H1 (cell line): ENCODE measurements at regions not wholly inside any gene's neighbourhood (a gene's known extent, or its start where the extent isn't known, plus 50 kb on each side); places are given as distances from the start of the nearest gene placed in this dataset.

Source experiments
- CTCF ChIA-PET: fragments of 300-600 bp; sonication (Branson Sonifier 250); formaldehyde crosslinking; loops from one replicate; lab custom pipeline; 2021; ENCODE audit not compliant: partially characterized antibody; lab: Charles Lee
- POLR2A ChIA-PET: fragments of 300-600 bp; sonication (Branson Sonifier 250); formaldehyde crosslinking; loops from one replicate; lab custom pipeline; 2021; ENCODE audit warnings: inconsistent platforms; ENCODE audit not compliant: partially characterized antibody; lab: Charles Lee
- DNase-seq, 2 experiments: peaks; one replicate each; pipeline versions ENCODE4 v3.0.0 to v3.0.0-alpha.2; 2010 to 2022; ENCODE audit warnings: low spot score in 2 of 2, low read depth in 1 of 2, mixed read lengths in 1 of 2
- FAIRE-seq: peaks from 2 replicates; lab custom pipeline; 2011; peaks lifted over from hg19 to GRCh38; lab: Jason Lieb, UNC
- H2AFZ ChIP-seq: 2 replicates; pipeline ENCODE4 v1.8.1; 2012; ENCODE audit warnings: low read length, inconsistent platforms
- H2AK5ac ChIP-seq: 2 replicates; pipeline ENCODE4 v1.6.1; 2013; ENCODE audit warnings: low read depth, low read length
- H2BK120ac ChIP-seq: replicated peaks from 2 replicates; pipeline ENCODE3; 2013; ENCODE audit warnings: low read depth, low read length, inconsistent platforms
- H2BK12ac ChIP-seq: 2 replicates; pipeline ENCODE4 v1.6.1; 2013; ENCODE audit warnings: low read depth, low read length
- H2BK15ac ChIP-seq: 2 replicates; pipeline ENCODE4 v1.6.1; 2013; ENCODE audit warnings: low read length
- H2BK20ac ChIP-seq: 2 replicates; pipeline ENCODE4 v1.6.1; 2013; ENCODE audit warnings: low read length
- H2BK5ac ChIP-seq: 2 replicates; pipeline ENCODE4 v1.6.1; 2013; ENCODE audit warnings: low read depth, low read length
- H3K14ac ChIP-seq: 2 replicates; pipeline ENCODE4 v1.6.1; 2013; ENCODE audit warnings: inconsistent platforms; ENCODE audit not compliant: insufficient read length
- H3K18ac ChIP-seq: 2 replicates; pipeline ENCODE4 v1.6.1; 2013; ENCODE audit warnings: low read length; ENCODE audit errors: extremely low read depth
- H3K23ac ChIP-seq: 2 replicates; pipeline ENCODE4 v1.6.1; 2013; ENCODE audit warnings: inconsistent platforms; ENCODE audit not compliant: insufficient read length
- H3K23me2 ChIP-seq: 2 replicates; pipeline ENCODE4 v1.6.1; 2013; ENCODE audit warnings: low read depth, low read length
- H3K27ac ChIP-seq: 2 replicates; pipeline ENCODE4 v1.6.1; 2011; ENCODE audit warnings: low read depth, low read length, inconsistent platforms
- H3K27me3 ChIP-seq, 4 experiments: replicated peaks in 1 of 4; 1 replicate in 1 of 4; 2 replicates in 3 of 4; pipeline versions ENCODE4 v1.6.1 to v1.8.1; 2011 to 2013; ENCODE audit warnings: low read length in 3 of 4, mild to moderate bottlenecking in 3 of 4, inconsistent platforms in 2 of 4, mixed read lengths in 2 of 4, moderate library complexity in 1 of 4; ENCODE audit not compliant: control insufficient read depth in 3 of 4, insufficient read depth in 3 of 4; ENCODE audit errors: extremely low read depth in 1 of 4
- H3K36me3 ChIP-seq, 4 experiments: 2 replicates each; pipeline versions ENCODE4 v1.6.1 to v1.8.1; 2011 to 2013; ENCODE audit warnings: mild to moderate bottlenecking in 4 of 4, low read length in 3 of 4, moderate library complexity in 2 of 4, control low read depth in 1 of 4, inconsistent platforms in 1 of 4; ENCODE audit not compliant: insufficient read depth in 4 of 4, control insufficient read depth in 2 of 4
- H3K4ac ChIP-seq: replicated peaks from 2 replicates; pipeline ENCODE3; 2013; ENCODE audit warnings: low read length, low read depth, mixed read lengths, inconsistent platforms; ENCODE audit not compliant: insufficient read length
- H3K4me1 ChIP-seq, 4 experiments: replicated peaks in 1 of 4; 1 replicate in 1 of 4; 2 replicates in 3 of 4; pipeline versions ENCODE4 v1.6.1 to v1.8.1; 2011 to 2013; ENCODE audit warnings: low read length in 3 of 4, inconsistent platforms in 2 of 4, mixed read lengths in 1 of 4; ENCODE audit not compliant: insufficient read depth in 4 of 4, control insufficient read depth in 3 of 4
- H3K4me2 ChIP-seq, 2 experiments: 2 replicates each; pipeline versions ENCODE4 v1.6.1 to v1.8.1; 2011 to 2013; ENCODE audit warnings: low read depth in 2 of 2, low read length in 2 of 2, control low read depth in 1 of 2, inconsistent platforms in 1 of 2, mild to moderate bottlenecking in 1 of 2; ENCODE audit not compliant: insufficient read depth in 1 of 2
- H3K4me3 ChIP-seq, 4 experiments: fragments of 200-600, 300-600 bp in 1 of 4; sonication (generic), shearing (Covaris generic), sonication (Bioruptor Twin) in 1 of 4; 2 replicates each; pipeline versions ENCODE4 v1.5.1 to v1.8.1; 2011 to 2016; ENCODE audit warnings: low read length in 4 of 4, low read depth in 3 of 4, control low read depth in 2 of 4, inconsistent platforms in 2 of 4, mild to moderate bottlenecking in 2 of 4, mixed read lengths in 1 of 4, moderate library complexity in 1 of 4; ENCODE audit not compliant: insufficient read depth in 2 of 4; ENCODE audit errors: extremely low read depth in 1 of 4
- H3K56ac ChIP-seq: replicated peaks from 2 replicates; pipeline ENCODE3; 2013; ENCODE audit warnings: low read depth, mild to moderate bottlenecking, mixed read lengths, low read length, inconsistent platforms; ENCODE audit not compliant: insufficient read length
- H3K79me1 ChIP-seq: 2 replicates; pipeline ENCODE4 v1.6.1; 2013; ENCODE audit warnings: low read depth, low read length, control low read depth
- H3K79me2 ChIP-seq, 2 experiments: 2 replicates each; pipeline versions ENCODE4 v1.6.1 to v1.8.1; 2012 to 2013; ENCODE audit warnings: low read length in 2 of 2, mild to moderate bottlenecking in 2 of 2, inconsistent platforms in 1 of 2; ENCODE audit not compliant: insufficient read depth in 2 of 2, control insufficient read depth in 1 of 2
- H3K9ac ChIP-seq, 4 experiments: replicated peaks in 1 of 4; 1 replicate in 1 of 4; 2 replicates in 3 of 4; pipeline versions ENCODE4 v1.6.1 to v1.8.1; 2011 to 2013; ENCODE audit warnings: low read depth in 3 of 4, low read length in 3 of 4, control low read depth in 2 of 4, mild to moderate bottlenecking in 2 of 4, moderate library complexity in 2 of 4, inconsistent platforms in 1 of 4; ENCODE audit errors: extremely low read depth in 1 of 4
- H3K9me3 ChIP-seq, 2 experiments: 2 replicates each; pipeline versions ENCODE4 v1.6.1 to v1.8.1; 2012 to 2013; ENCODE audit warnings: mild to moderate bottlenecking in 2 of 2, moderate library complexity in 2 of 2, control low read depth in 1 of 2, inconsistent platforms in 1 of 2, low read depth in 1 of 2, low read length in 1 of 2, mixed read lengths in 1 of 2; ENCODE audit not compliant: insufficient read depth in 2 of 2
- H4K20me1 ChIP-seq, 2 experiments: replicated peaks in 1 of 2; 2 replicates each; pipeline versions ENCODE3 to v1.8.1; 2011 to 2013; ENCODE audit warnings: inconsistent platforms in 2 of 2, low read length in 2 of 2, mild to moderate bottlenecking in 1 of 2; ENCODE audit not compliant: insufficient read depth in 2 of 2, control insufficient read depth in 1 of 2
- H4K5ac ChIP-seq: 2 replicates; pipeline ENCODE4 v1.6.1; 2013; ENCODE audit warnings: low read length, low read depth, mixed read lengths, inconsistent platforms; ENCODE audit not compliant: insufficient read length
- H4K8ac ChIP-seq: 2 replicates; pipeline ENCODE4 v1.8.0; 2013; ENCODE audit warnings: mild to moderate bottlenecking, moderate library complexity, low read length, inconsistent platforms; ENCODE audit not compliant: insufficient read depth; ENCODE audit errors: extremely low read depth
- H4K91ac ChIP-seq: replicated peaks from 2 replicates; pipeline ENCODE3; 2013; ENCODE audit warnings: low read length, mixed read lengths, inconsistent platforms; ENCODE audit not compliant: insufficient read length
- CHD1 ChIP-seq: IDR thresholded peaks from 2 replicates; pipeline ENCODE4 v1.6.1; 2012; ENCODE audit warnings: low read depth, low read length, improper control_type of control experiment
- EGR1 ChIP-seq: IDR thresholded peaks from 2 replicates; pipeline ENCODE4 v1.6.1; 2011; ENCODE audit warnings: low read depth, low read length, borderline replicate concordance
- EZH2 ChIP-seq: fragments of 200-600 bp; sonication (generic); IDR thresholded peaks from 2 replicates; pipeline ENCODE4 v1.7.1; 2012; ENCODE audit warnings: low read depth, mild to moderate bottlenecking, moderate library complexity, low read length, inconsistent platforms; ENCODE audit not compliant: severe bottlenecking
- GTF2F1 ChIP-seq: IDR thresholded peaks from 2 replicates; pipeline ENCODE4 v1.6.1; 2012; ENCODE audit warnings: low read depth, low read length, improper control_type of control experiment, borderline replicate concordance
- HDAC2 ChIP-seq, 2 experiments: fragments of 300-600 bp in 1 of 2; sonication (generic) in 1 of 2; IDR thresholded peaks; 2 replicates each; pipeline ENCODE4 v1.6.1; 2011 to 2012; ENCODE audit warnings: low read depth in 2 of 2, low read length in 2 of 2, mild to moderate bottlenecking in 2 of 2, moderate library complexity in 2 of 2, borderline replicate concordance in 1 of 2, inconsistent platforms in 1 of 2
- HDAC6 ChIP-seq: IDR thresholded peaks from one replicate; pipeline ENCODE4 v1.7.1; 2012; ENCODE audit warnings: low read depth, mild to moderate bottlenecking, inconsistent platforms, low read length, moderate library complexity
- KDM1A ChIP-seq: fragments of 200-600, 300-600 bp; sonication (generic); IDR thresholded peaks from 2 replicates; pipeline ENCODE4 v1.7.1; 2016; ENCODE audit warnings: mild to moderate bottlenecking, low read length, borderline replicate concordance
- PHF8 ChIP-seq: fragments of 200-600 bp; sonication (generic); conservative IDR thresholded peaks from 2 replicates; pipeline ENCODE4 v1.7.1; 2012; ENCODE audit warnings: low read depth, mild to moderate bottlenecking, inconsistent platforms, low read length, moderate library complexity
- POU5F1 ChIP-seq: IDR thresholded peaks from 2 replicates; pipeline ENCODE4 v1.6.1; 2011; ENCODE audit warnings: low read depth, mild to moderate bottlenecking, low read length, moderate library complexity
- RXRA ChIP-seq: IDR thresholded peaks from 2 replicates; pipeline ENCODE4 v1.6.1; 2011; ENCODE audit warnings: low read depth, mild to moderate bottlenecking, low read length, moderate library complexity; ENCODE audit not compliant: insufficient read depth
- SRF ChIP-seq: IDR thresholded peaks from 2 replicates; pipeline ENCODE4 v1.6.1; 2011; ENCODE audit warnings: mild to moderate bottlenecking, low read depth, low read length, moderate library complexity
- TAF1 ChIP-seq: IDR thresholded peaks from 2 replicates; pipeline ENCODE4 v1.6.1; 2011; ENCODE audit warnings: mild to moderate bottlenecking, low read depth, low read length
- TAF7 ChIP-seq: optimal IDR thresholded peaks from 2 replicates; pipeline ENCODE3; 2011; ENCODE audit warnings: low read depth, mild to moderate bottlenecking, inconsistent platforms, low read length, moderate library complexity, borderline replicate concordance
- WGBS, 2 experiments: shearing (Covaris generic) in 1 of 2; methylation state at CpG; one replicate each; pipeline versions ENCODE4 v1.1.6 to v1.1.7; 2013 to 2015; ENCODE audit warnings: low lambda C conversion rate in 2 of 2, mixed read lengths in 2 of 2, inconsistent platforms in 1 of 2, low coverage in 1 of 2, missing lambda C conversion rate in 1 of 2; ENCODE audit not compliant: insufficient replicate concordance in 2 of 2, insufficient coverage in 1 of 2, insufficient read length in 1 of 2; ENCODE audit errors: extremely low coverage in 1 of 2, missing lambda C conversion rate in 1 of 2; 5-methylcytosine and 5-hydroxymethylcytosine counted together

- Histone ChIP-seq H3K23me2 (no peaks in the 10 kb centered on the region), H3K4me2 (no peak overlapping the region), H2AK5ac (no peak overlapping the region), H3K36me3 (no peaks in the 10 kb centered on the region), H4K91ac (no peak overlapping the region), H3K27ac (no peak overlapping the region), H2BK5ac (no peak overlapping the region), H3K23ac (no peak overlapping the region), H2BK20ac (no peak overlapping the region), H2BK15ac (no peak overlapping the region), H2AFZ (no peak overlapping the region), H3K14ac (no peak overlapping the region), H3K79me1 (no peaks in the 10 kb centered on the region), H2BK12ac (no peak overlapping the region), H4K20me1 (no peaks in the 10 kb centered on the region), H3K4me3 (no peak overlapping the region), H4K8ac (no peak overlapping the region), H3K4ac (no peak overlapping the region), H3K18ac (no peak overlapping the region), H4K5ac (no peak overlapping the region), H2BK120ac (no peak overlapping the region), H3K9ac (no peak overlapping the region), H3K79me2 (no peaks in the 10 kb centered on the region), H3K56ac (no peak overlapping the region), H3K27me3 (no peaks in the 10 kb centered on the region), H3K9me3 (no peaks in the 10 kb centered on the region), H3K4me1 (no peaks in the 10 kb centered on the region)
- TF ChIP-seq TAF1 (no peak), PHF8 (no peak), EZH2 (no peak), TAF7 (no peak), KDM1A (no peak), CHD1 (no peak), POU5F1 (no peak), SRF (no peak), HDAC2 (IDR thresholded peaks at IDR 0.05; ENCODE audit: borderline replicate concordance in 1 of 2, low read depth in 2 of 2, low read length in 2 of 2) (no peak), HDAC6 (no peak), RXRA (no peak), EGR1 (no peak), GTF2F1 (no peak)
- WGBS, 2 experiments, result 73% methylated on average over 1 of the region's 1 CpG; no CpG with 5 or more reads in 1 of the 2 experiments
- ChIA-PET CTCF (interaction anchor here (0.9 to 1.3 kb wide), 3 partner anchors 21 to 164 kb away, joined by 3 to 5 read pairs (median 4); no protein-coding TSS in a partner anchor), POLR2A (no interaction called here)
- FAIRE-seq (no peak), DNase-seq (no peak)
Observed at GRCh38 chr9:1707291-1707690, 307.9 kb upstream of the SMARCA2 start.
